Aorta (tissue), 5 donors: ENCODE measurements at regions not wholly inside any gene's neighbourhood (a gene's known extent, or its start where the extent isn't known, plus 50 kb on each side); places are given as distances from the start of the nearest gene placed in this dataset.
"Not testable (repeated sequence)": the region's sequence is repeated elsewhere in the genome, so short reads cannot be mapped to it uniquely, and the experiment has no call there.

ENCODE experiments used
- ATAC-seq: fragments of 200-7000 bp; cut with Tn5 transposase; one replicate; pipeline ENCODE4 v1.9.1; 2022; ENCODE audit warnings: moderate library complexity; ENCODE audit not compliant: low FRiP score
- DNase-seq, 2 donors: peaks; one replicate each; pipeline ENCODE4 v3.0.0-alpha.2; 2020
- H3K27ac ChIP-seq, 2 donors: one replicate each; pipeline ENCODE4 v1.5.1; 2013; ENCODE audit warnings: low read length in 2 of 2, mild to moderate bottlenecking in 2 of 2, moderate library complexity in 2 of 2, control low read depth in 1 of 2, inconsistent platforms in 1 of 2, low read depth in 1 of 2
- H3K27me3 ChIP-seq, 2 donors: one replicate each; pipeline ENCODE4 v1.6.1; 2013; ENCODE audit warnings: control low read depth in 1 of 2, low read length in 1 of 2, mild to moderate bottlenecking in 1 of 2, moderate library complexity in 1 of 2; ENCODE audit not compliant: insufficient read depth in 2 of 2, control insufficient read depth in 1 of 2
- H3K36me3 ChIP-seq, 2 donors: one replicate each; pipeline ENCODE4 v1.6.1; 2013; ENCODE audit warnings: control low read depth in 1 of 2, low read length in 1 of 2, mild to moderate bottlenecking in 1 of 2; ENCODE audit not compliant: insufficient read depth in 2 of 2, control insufficient read depth in 1 of 2
- H3K4me1 ChIP-seq, 2 donors: one replicate each; pipeline ENCODE4 v1.6.1; 2013; ENCODE audit warnings: low read length in 2 of 2, control low read depth in 1 of 2, mild to moderate bottlenecking in 1 of 2, moderate library complexity in 1 of 2; ENCODE audit not compliant: insufficient read depth in 2 of 2, control insufficient read depth in 1 of 2
- H3K4me3 ChIP-seq, 2 donors: one replicate each; pipeline ENCODE4 v1.5.1; 2013; ENCODE audit warnings: low read length in 2 of 2, control low read depth in 1 of 2, mild to moderate bottlenecking in 1 of 2
- H3K9me3 ChIP-seq: one replicate; pipeline ENCODE4 v1.6.1; 2013; ENCODE audit warnings: mild to moderate bottlenecking, low read length; ENCODE audit not compliant: control insufficient read depth
- WGBS, 2 donors: extraction: QIAGEN DNeasy Blood & Tissue Kit; methylation state at CpG; one replicate each; pipeline ENCODE4 v1.1.7; 2013; 5-methylcytosine and 5-hydroxymethylcytosine counted together
- intact Hi-C, 2 donors: fragments of 100-400 bp; cut with DNase I; formaldehyde crosslinking; loops; one replicate each; pipeline versions ENCODE4 v1.14.2 to v1.15.0; 2022
- donor health status: healthy with polysubstance abuse.
- donor health status: Bipolar disorder and iron deficiency.
- donor health status: DM: no; HTN: no; CAD: no.
- donor health status: DM: no; HTN: no; CAD: no.
- donor health status: DM: yes; HTN: yes; CAD: no.

DNA sequence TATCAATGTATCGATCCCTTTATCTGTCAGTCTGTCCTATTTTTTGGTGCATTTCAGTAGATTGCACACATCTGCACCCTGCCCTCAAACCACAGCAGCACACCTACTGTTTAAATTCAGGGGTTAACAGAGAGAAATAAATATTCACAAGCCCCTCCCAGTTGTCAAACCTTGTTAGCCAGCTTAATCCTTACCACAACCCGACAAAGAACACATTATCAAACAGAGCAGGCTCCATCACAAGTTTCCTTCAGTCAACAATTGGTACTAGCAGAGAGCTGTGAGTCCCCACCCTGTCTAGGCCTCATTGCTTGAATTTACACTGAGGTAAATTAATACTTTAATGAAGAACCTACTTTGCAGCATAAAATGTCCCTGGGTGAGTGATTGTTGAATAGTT is 249.8 kb downstream of the FNDC1 start:
- Histone ChIP-seq H3K36me3 (no peaks in the 10 kb centered on the region), H3K27me3 (no peaks in the 10 kb centered on the region), H3K9me3 (peaks cover 2% of the 10 kb centered on the region), H3K4me1 (no peaks in the 10 kb centered on the region), H3K4me3 (no peak overlapping the region), H3K27ac (no peak overlapping the region)
- intact Hi-C loops = no loop called here
- ATAC-seq (no peak), DNase-seq (no peak)
- WGBS, 2 donors = 79 to 85% methylated on average over 2 of the region's 2 CpGs

DNA sequence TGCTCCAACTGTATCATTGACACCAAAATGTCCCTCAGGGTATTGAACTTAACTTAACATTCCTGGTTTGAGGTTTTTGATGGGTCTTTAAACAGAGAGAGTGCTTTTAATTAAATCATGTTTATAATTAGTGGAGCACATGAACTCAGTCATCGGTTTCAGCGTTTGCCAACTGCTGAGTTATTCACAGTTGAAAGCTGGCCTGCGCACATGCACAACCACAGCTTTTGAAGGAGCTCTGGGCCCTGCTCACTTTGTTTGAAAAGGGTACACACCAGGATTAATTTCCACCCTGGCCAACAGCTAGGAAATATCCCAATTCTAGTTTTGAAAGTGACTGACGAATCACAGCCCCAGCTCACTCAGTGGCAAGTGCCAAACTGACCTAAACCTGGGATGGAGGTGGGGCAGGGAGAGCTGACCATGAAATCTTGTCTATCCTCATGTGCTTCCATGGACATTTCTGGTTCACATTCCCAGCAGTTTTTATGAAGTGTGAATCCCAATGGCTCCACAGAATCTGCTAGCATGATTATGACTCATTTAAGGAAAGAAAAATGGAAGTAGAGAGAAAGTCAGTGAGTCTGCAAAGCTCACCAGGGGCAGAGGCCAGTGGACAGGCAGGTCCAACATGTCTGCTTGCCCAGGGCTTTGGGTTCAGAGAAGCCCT is 247.8 kb downstream of the FNDC1 start:
- Histone ChIP-seq H3K36me3 (no peaks in the 10 kb centered on the region), H3K27ac (no peak overlapping the region), H3K9me3 (peaks cover 2% of the 10 kb centered on the region), H3K27me3 (no peaks in the 10 kb centered on the region), H3K4me3 (no peak overlapping the region), H3K4me1 (no peaks in the 10 kb centered on the region)
- DNase-seq (no peak), ATAC-seq (no peak)
- intact Hi-C loops = no loop called here
- 92 to 95% methylated on average over 4 of the region's 4 CpGs for WGBS, 2 donors

DNA sequence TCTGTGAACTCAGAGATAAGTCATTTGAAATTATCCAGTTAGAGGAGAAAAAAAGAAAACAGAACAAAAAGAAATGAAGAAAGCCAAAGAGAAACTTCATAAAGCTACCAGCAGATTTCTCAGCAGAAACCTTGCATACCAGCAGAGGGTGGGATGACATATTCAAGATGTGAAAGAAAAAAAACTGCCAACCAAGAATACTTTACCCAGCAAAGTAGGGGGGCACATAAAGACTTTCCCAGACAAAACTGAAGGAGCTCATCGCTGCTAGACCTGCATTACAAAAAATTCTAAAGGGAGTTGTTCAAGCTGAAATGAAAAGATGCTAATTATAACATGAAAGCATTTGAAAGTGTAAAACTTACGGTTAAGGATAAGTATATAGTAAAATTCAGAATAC is 246.3 kb downstream of the FNDC1 start:
- no peak for DNase-seq
- Histone ChIP-seq H3K9me3 (peaks cover 2% of the 10 kb centered on the region), H3K27ac (no peak overlapping the region), H3K4me3 (no peak overlapping the region), H3K27me3 (no peaks in the 10 kb centered on the region), H3K36me3 (no peaks in the 10 kb centered on the region), H3K4me1 (no peaks in the 10 kb centered on the region)
- no peak for ATAC-seq
- intact Hi-C loops = no loop called here
- 95 to 96% methylated on average over 2 of the region's 2 CpGs for WGBS, 2 donors

DNA sequence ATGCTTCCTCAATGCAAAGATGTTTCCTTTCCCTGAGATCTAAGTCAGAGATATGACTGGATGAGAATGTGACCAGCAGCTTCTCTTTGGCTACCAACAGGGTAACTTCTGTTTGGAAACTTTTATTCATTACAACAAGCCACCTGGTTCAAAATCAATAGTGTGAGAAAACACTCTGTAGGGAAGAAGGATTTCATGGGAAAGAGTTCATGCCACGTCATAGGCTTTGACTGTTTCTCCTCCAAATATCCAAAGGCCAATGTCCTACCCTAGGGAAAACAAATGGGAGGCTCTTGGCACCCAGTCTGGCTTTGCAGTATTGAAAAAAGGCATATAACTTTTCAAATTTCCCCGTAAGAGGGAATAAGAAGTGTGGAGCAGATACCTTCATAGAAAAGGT is 245.5 kb downstream of the FNDC1 start:
- no peak for ATAC-seq
- Histone ChIP-seq H3K9me3 (peaks cover 2% of the 10 kb centered on the region), H3K27ac (no peak overlapping the region), H3K4me1 (no peaks in the 10 kb centered on the region), H3K4me3 (no peak overlapping the region), H3K27me3 (no peaks in the 10 kb centered on the region), H3K36me3 (no peaks in the 10 kb centered on the region)
- DNase-seq = no peak
- WGBS, 2 donors = 87 to 89% methylated on average over 2 of the region's 2 CpGs
- intact Hi-C loops = no loop called here

DNA sequence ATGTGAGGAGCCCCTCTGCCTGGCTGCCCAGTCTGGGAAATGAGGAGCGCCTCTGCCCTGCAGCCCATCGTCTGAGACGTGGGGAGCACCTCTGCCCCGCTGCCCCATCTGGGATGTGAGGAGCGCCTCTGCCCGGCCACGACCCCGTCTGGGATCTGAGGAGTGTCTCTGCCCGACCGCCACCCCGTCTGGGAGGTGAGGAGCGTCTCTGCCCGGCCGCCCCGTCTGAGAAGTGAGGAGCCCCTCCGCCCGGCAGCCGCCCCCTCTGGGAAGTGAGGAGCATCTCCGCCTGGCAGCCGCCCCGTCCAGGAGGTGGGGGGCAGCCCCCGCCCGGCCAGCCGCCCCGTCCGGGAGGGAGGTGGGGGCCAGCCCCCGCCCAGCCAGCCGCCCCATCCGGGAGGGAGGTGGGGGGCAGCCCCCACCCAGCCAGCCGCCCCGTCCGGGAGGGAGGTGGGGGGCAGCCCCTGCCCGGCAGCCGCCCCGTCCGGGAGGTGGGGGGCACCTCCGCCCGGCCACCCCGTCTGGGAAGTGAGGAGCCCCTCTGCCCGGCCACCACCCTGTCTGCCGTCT is 238.1 kb downstream of the FNDC1 start:
- H3K4me1 ChIP-seq, H3K9me3 ChIP-seq, H3K36me3 ChIP-seq, ATAC-seq, intact Hi-C loops, DNase-seq, H3K4me3 ChIP-seq, H3K27me3 ChIP-seq, H3K27ac ChIP-seq: not testable (repeated sequence)
- WGBS, 2 donors = 95 to 96% methylated on average over 28 to 41 of the region's 41 CpGs

DNA sequence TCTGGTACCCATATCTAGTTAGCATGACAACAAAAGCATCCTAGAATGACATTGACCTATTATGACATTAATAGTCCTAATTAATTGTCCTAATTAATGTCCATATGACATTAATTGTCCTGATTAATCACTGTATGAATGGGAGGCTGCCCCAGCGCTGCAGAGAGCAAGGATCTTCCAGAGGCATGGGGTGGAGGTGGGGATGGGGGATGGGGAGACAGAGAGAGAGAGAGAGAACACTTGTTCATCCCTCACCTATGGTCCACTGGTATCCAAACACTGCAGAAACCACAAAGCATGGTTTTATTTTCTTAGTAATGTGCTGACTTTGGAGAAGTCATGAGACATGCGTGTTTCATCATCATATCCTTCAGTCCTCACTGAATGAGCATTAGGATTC is 235.1 kb downstream of the FNDC1 start:
- H3K36me3 ChIP-seq = no peaks in the 10 kb centered on the region
- no peak for ATAC-seq
- intact Hi-C loops = no loop called here

DNA sequence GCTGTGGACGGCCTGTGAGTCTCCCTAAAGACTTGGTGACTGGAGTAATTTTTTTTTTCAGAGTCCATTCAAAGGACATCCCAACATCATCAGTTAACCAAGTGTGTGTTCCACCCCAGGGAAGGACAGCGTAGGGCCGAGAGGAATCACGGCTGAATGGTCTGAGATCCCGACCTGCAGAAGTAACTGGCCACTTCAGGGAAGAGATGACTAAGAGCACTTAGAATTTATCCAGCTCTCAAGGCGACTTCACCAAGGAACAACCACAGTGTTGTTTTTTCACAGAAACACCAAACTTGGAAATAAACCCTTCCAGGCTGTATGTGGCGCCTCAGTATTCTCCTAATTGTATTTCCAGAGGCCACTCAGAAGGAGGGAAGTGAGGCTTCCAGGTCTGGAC is 231.6 kb downstream of the FNDC1 start:
- Histone ChIP-seq H3K27me3 (no peaks in the 10 kb centered on the region), H3K36me3 (no peaks in the 10 kb centered on the region), H3K9me3 (no peaks in the 10 kb centered on the region), H3K4me3 (no peak overlapping the region), H3K27ac (no peak overlapping the region), H3K4me1 (no peaks in the 10 kb centered on the region)
- ATAC-seq (no peak), DNase-seq (no peak)
- 86 to 87% methylated on average over 7 of the region's 7 CpGs for WGBS, 2 donors
- intact Hi-C loops = no loop called here

More for the DNA sequence above, 235.1 kb downstream of the FNDC1 start:
- H3K9me3 ChIP-seq = no peaks in the 10 kb centered on the region
- H3K4me3 ChIP-seq = no peak overlapping the region
- no peaks in the 10 kb centered on the region for H3K27me3 ChIP-seq
- 91 to 99% methylated on average over 2 of the region's 2 CpGs for WGBS, 2 donors
- no peak for DNase-seq
- H3K4me1 ChIP-seq = no peaks in the 10 kb centered on the region
- H3K27ac ChIP-seq = no peak overlapping the region

DNA sequence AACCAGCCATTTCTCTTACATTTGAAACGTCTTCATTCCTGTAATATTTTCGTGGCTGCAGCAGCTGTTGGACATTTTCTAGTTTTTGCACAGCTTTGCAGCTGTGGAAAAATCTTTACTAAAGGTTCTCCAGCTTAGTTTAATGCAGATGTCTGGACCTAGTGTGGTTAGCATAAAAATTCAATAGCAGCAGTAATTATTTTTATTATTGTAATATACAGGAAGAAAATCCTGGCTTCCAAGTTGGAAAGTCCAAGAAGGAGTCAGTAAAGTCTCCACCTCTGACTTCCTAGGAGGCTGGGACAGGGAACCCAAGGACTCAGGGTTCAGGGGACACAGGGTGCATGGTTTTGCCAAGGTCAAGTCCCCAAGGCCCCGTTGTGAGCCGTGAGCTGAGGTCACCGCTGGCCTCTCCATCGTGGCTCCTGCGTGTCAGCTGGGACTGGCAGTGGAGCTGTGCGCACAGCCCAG is 230.6 kb downstream of the FNDC1 start:
- whole genome bisulfite sequencing, 2 donors = 48 to 56% methylated on average over 8 of the region's 8 CpGs
- Histone ChIP-seq H3K4me3 (no peak overlapping the region), H3K27ac (no peak overlapping the region), H3K27me3 (no peaks in the 10 kb centered on the region), H3K4me1 (no peaks in the 10 kb centered on the region), H3K9me3 (no peaks in the 10 kb centered on the region), H3K36me3 (no peaks in the 10 kb centered on the region)
- DNase-seq (no peak), ATAC-seq (no peak)
- intact Hi-C loops = no loop called here

DNA sequence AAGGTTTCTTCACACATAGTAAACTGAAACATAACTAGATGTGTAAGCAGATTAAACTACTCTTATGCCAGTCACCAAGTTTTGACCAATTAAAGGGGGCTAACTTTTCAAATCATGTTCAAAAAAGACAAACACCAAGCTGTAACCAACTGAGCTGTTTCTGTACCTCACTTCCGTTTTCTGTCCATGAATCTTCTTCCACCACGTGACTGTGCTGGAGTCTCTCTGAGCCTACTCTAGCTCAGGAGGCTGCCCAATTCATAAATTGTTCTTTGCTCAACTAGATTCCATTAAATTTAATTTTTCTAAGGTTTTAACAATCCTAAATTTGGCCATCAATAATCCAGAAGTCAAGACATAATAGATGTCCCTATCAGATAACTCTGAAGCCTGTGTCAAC is 229.4 kb downstream of the FNDC1 start:
- no peak overlapping the region for H3K27ac ChIP-seq
- no peaks in the 10 kb centered on the region for H3K4me1 ChIP-seq
- DNase-seq = no peak
- no peaks in the 10 kb centered on the region for H3K36me3 ChIP-seq
- WGBS, 2 donors = 92 to 93% methylated on average over 2 of the region's 2 CpGs
- H3K27me3 ChIP-seq = no peaks in the 10 kb centered on the region
- no peaks in the 10 kb centered on the region for H3K9me3 ChIP-seq
- ATAC-seq = no peak
- intact Hi-C loops = no loop called here
- no peak overlapping the region for H3K4me3 ChIP-seq
